Smooth muscle cell (in vitro differentiated cells): ENCODE measurements at regions not wholly inside any gene's neighbourhood (a gene's known extent, or its start where the extent isn't known, plus 50 kb on each side); places are given as distances from the start of the nearest gene placed in this dataset.

Source experiments
- DNase-seq: peaks from one replicate; lab custom pipeline; 2025; ENCODE audit not compliant: unreplicated experiment; lab: John Stamatoyannopoulos, UW
- H2AFZ ChIP-seq: fragments of 200-600 bp; sonication (generic); 2 replicates; pipeline ENCODE4 v1.6.0; 2016; ENCODE audit warnings: antibody characterized with exemption, low read depth, mild to moderate bottlenecking
- H3F3A ChIP-seq: fragments of 200-600 bp; sonication (generic); 2 replicates; pipeline ENCODE4 v1.6.0; 2017; ENCODE audit warnings: antibody characterized with exemption, low read depth
- H3K27ac ChIP-seq: fragments of 200-600 bp; sonication (generic); 2 replicates; pipeline ENCODE4 v1.5.1; 2016; ENCODE audit warnings: low read depth, mild to moderate bottlenecking
- H3K27me3 ChIP-seq: fragments of 200-600 bp; sonication (generic); 2 replicates; pipeline ENCODE4 v1.6.1; 2016; ENCODE audit warnings: low read depth, mild to moderate bottlenecking
- H3K36me3 ChIP-seq: fragments of 200-600 bp; sonication (generic); 2 replicates; pipeline ENCODE4 v1.5.1; 2016; ENCODE audit warnings: low read depth
- H3K4me1 ChIP-seq: fragments of 200-600 bp; sonication (generic); 2 replicates; pipeline ENCODE4 v1.5.1; 2016; ENCODE audit warnings: low read depth
- H3K4me2 ChIP-seq: fragments of 200-600 bp; sonication (generic); 2 replicates; pipeline ENCODE4 v1.6.0; 2016; ENCODE audit warnings: mild to moderate bottlenecking
- H3K4me3 ChIP-seq: fragments of 200-600 bp; sonication (generic); 2 replicates; pipeline ENCODE4 v1.5.1; 2016; ENCODE audit warnings: mild to moderate bottlenecking
- H3K79me2 ChIP-seq: fragments of 200-600 bp; sonication (generic); 2 replicates; pipeline ENCODE4 v1.6.0; 2016; ENCODE audit warnings: low read depth, mild to moderate bottlenecking
- H3K9ac ChIP-seq: fragments of 200-600 bp; sonication (generic); 2 replicates; pipeline ENCODE4 v1.6.0; 2016; ENCODE audit warnings: low read depth
- H3K9me3 ChIP-seq: fragments of 200-600 bp; sonication (generic); replicated peaks from 2 replicates; pipeline ENCODE4 v1.5.1; 2016; ENCODE audit warnings: low read depth
- H4K20me1 ChIP-seq: fragments of 200-600 bp; sonication (generic); 2 replicates; pipeline ENCODE4 v1.6.0; 2016; ENCODE audit warnings: low read depth
- WGBS: methylation state at CpG from one replicate; pipeline ENCODE4 v1.1.7; 2016; ENCODE audit warnings: low lambda C conversion rate; 5-methylcytosine and 5-hydroxymethylcytosine counted together
- TF ChIP-seq, protein P1 (sequence below): fragments of 200-600 bp; sonication (generic); IDR thresholded peaks from 2 replicates; pipeline ENCODE4 v1.5.1; 2017; ENCODE audit warnings: borderline replicate concordance, mild to moderate bottlenecking, antibody characterized with exemption; ENCODE audit not compliant: insufficient read depth, poor library complexity, severe bottlenecking

DNA sequence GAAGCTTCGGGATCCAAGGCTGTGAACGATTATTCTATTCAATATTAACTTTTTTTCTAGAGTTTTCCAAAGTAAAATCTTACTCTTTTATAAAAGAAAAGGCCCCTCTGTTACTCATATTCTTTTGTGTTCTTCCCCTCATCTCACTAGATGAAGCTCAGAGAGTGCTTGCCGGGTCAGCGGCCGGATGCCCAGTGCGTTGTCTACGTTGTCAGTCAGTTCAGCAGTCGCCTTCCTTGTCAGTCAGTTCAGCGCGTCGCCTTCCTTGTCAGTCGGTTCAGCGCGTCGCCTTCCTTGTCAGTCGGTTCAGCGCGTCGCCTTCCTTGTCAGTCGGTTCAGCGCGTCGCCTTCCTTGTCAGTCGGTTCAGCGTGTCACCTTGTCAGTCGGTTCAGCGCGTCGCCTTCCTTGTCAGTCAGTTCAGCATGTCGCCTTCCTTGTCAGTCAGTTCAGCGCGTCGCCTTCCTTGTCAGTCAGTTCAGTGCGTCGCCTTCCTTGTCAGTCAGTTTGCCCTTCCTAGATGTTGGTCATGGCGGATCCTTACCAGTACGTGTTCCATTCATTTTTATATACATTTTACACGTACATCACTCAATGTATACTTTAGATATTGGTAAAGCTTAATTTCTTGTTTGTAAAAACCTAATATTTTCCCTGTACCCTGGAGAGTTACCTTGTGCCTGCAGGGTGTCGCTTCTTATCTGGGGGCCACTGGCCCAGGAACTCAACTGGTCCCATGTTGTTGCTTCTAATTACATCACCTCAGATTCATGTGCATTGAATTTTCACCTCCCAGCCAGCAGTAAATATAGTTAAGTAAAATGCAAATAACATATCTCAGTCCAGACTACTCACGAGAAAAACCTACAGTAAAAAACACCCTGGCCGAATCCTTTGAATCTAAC lies 206.9 kb downstream of the ASB1 start:
- DNase-seq, result no peak
- Histone ChIP-seq H3K4me3 (no peak overlapping the region), H3K4me2 (no peak overlapping the region), H3K27me3 (peaks cover 7% of the 10 kb centered on the region), H3K9me3 (no peaks in the 10 kb centered on the region), H3K9ac (no peak overlapping the region), H2AFZ (no peak overlapping the region), H4K20me1 (no peaks in the 10 kb centered on the region), H3K79me2 (no peaks in the 10 kb centered on the region), H3K27ac (no peak overlapping the region), H3K4me1 (no peaks in the 10 kb centered on the region), H3F3A (no peaks in the 10 kb centered on the region), H3K36me3 (no peaks in the 10 kb centered on the region)
- 95% methylated on average over 41 of the region's 41 CpGs for WGBS
- TF ChIP-seq, protein P1, sequence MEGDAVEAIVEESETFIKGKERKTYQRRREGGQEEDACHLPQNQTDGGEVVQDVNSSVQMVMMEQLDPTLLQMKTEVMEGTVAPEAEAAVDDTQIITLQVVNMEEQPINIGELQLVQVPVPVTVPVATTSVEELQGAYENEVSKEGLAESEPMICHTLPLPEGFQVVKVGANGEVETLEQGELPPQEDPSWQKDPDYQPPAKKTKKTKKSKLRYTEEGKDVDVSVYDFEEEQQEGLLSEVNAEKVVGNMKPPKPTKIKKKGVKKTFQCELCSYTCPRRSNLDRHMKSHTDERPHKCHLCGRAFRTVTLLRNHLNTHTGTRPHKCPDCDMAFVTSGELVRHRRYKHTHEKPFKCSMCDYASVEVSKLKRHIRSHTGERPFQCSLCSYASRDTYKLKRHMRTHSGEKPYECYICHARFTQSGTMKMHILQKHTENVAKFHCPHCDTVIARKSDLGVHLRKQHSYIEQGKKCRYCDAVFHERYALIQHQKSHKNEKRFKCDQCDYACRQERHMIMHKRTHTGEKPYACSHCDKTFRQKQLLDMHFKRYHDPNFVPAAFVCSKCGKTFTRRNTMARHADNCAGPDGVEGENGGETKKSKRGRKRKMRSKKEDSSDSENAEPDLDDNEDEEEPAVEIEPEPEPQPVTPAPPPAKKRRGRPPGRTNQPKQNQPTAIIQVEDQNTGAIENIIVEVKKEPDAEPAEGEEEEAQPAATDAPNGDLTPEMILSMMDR, result no peak

DNA sequence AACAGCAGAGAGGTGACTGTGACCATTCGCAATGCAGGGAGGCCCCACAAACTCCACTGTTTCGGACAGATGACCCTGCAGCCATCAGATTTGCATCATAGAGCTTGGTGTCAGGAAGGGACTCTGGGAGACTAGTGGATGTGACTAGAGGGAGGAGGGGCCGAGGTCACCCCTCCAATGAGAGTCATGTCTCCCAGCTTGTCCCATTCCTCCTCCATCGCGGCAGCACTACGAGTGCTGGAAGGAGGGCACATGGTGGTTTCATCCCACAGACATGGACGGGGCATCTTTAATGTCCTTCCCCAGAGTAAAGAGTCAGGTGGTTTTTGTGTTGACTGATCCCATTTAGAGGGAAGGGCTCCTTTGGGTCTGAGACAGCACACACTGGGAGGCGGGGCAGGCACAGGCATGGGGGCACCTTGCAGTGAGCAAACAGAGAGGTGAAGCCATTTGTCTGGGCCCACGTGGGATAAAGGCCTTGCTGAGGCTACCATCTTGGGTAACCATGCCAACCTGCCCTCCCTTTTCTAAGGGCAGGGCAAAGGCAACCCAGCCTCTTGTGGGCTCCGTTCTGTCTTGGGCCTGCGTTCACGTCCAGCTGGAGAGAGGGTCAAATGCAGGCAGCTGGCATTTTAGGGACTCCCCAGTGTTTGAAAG lies 208.1 kb downstream of the ASB1 start:
- no peaks in the 10 kb centered on the region for H3K79me2 ChIP-seq
- H3K27ac ChIP-seq, result no peak overlapping the region
- no peak overlapping the region for H3K4me2 ChIP-seq
- H3K9ac ChIP-seq, result no peak overlapping the region
- WGBS, result 91% methylated on average over 12 of the region's 12 CpGs
- H3K27me3 ChIP-seq, result peaks cover 17% of the 10 kb centered on the region
- no peak overlapping the region for H2AFZ ChIP-seq
- no peaks in the 10 kb centered on the region for H3F3A ChIP-seq
- H3K36me3 ChIP-seq, result no peaks in the 10 kb centered on the region
- no peaks in the 10 kb centered on the region for H3K9me3 ChIP-seq
- H3K4me3 ChIP-seq, result no peak overlapping the region
- TF ChIP-seq, protein P1, result no peak
- no peaks in the 10 kb centered on the region for H3K4me1 ChIP-seq
- H4K20me1 ChIP-seq, result no peaks in the 10 kb centered on the region
- no peak for DNase-seq

DNA sequence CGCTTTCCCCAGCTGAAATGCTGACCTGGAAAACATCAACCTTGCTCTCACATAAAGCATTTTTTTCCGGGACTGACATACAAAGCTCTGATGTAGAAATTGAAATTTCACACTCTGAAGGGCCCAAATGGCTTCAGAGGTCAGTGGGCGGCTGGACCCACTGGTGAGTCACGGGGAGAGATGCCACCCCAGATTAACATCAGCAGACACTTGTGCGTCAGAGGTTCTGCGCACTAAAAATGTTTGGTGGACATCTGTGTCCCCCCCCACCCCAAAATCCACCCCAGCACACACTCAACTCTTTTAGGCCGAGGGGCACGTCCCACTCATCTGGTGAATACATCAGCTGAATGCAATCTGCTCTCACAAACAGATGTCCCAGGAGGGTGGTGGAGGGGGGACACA lies 208.9 kb downstream of the ASB1 start:
- 74% methylated on average over 8 of the region's 8 CpGs for WGBS
- H3K9ac ChIP-seq, result no peak overlapping the region
- no peak overlapping the region for H3K4me2 ChIP-seq

More for the DNA sequence above, 208.9 kb downstream of the ASB1 start:
- Histone ChIP-seq H3K27me3 (peaks cover 13% of the 10 kb centered on the region), H3K4me3 (no peak overlapping the region), H3K36me3 (no peaks in the 10 kb centered on the region), H3K79me2 (no peaks in the 10 kb centered on the region), H2AFZ (no peak overlapping the region), H4K20me1 (no peaks in the 10 kb centered on the region), H3K9me3 (no peaks in the 10 kb centered on the region), H3F3A (no peaks in the 10 kb centered on the region), H3K4me1 (no peaks in the 10 kb centered on the region), H3K27ac (no peak overlapping the region)
- TF ChIP-seq, protein P1, result no peak
- no peak for DNase-seq
